Ovary (tissue), 7 donors: ENCODE measurements at regions not wholly inside any gene's neighbourhood (a gene's known extent, or its start where the extent isn't known, plus 50 kb on each side); places are given as distances from the start of the nearest gene placed in this dataset.

Source experiments
- DNase-seq, 5 donors: peaks; one replicate each; pipeline ENCODE4 v3.0.0-alpha.2; 2019 to 2020
- H3K27ac ChIP-seq, 2 donors: fragments of 200-600 bp; one replicate each; pipeline versions ENCODE4 v1.5.1 to v1.8.0; 2019 to 2022
- H3K27me3 ChIP-seq: fragments of 200-600 bp; one replicate; pipeline ENCODE4 v1.8.0; 2022
- H3K36me3 ChIP-seq: fragments of 200-600 bp; sonication (generic); one replicate; pipeline ENCODE4 v1.5.1; 2019
- H3K4me1 ChIP-seq: one replicate; pipeline ENCODE4 v1.8.1; 2013; ENCODE audit warnings: mild to moderate bottlenecking, moderate library complexity; ENCODE audit not compliant: insufficient read depth
- H3K4me3 ChIP-seq: fragments of 200-600 bp; sonication (generic); one replicate; pipeline ENCODE4 v1.5.1; 2017
- H3K9me3 ChIP-seq, 2 donors: fragments of 200-600 bp in 1 of 2; sonication (generic) in 1 of 2; one replicate each; pipeline versions ENCODE4 v1.5.1 to v1.8.1; 2013 to 2019; ENCODE audit warnings: mild to moderate bottlenecking in 1 of 2, moderate library complexity in 1 of 2
- EP300 ChIP-seq: sonication (generic); formaldehyde crosslinking; IDR thresholded peaks from one replicate; pipeline ENCODE4 v1.6.1; 2017; ENCODE audit warnings: antibody characterized with exemption
- POLR2A ChIP-seq: fragments of 450-650 bp; IDR thresholded peaks from one replicate; pipeline ENCODE4 v1.6.1; 2017; ENCODE audit warnings: antibody characterized with exemption, mild to moderate bottlenecking, moderate library complexity
- WGBS, 3 donors: extraction: QIAGEN DNeasy Blood & Tissue Kit in 1 of 3; methylation state at CpG; one replicate each; pipeline versions ENCODE4 v1.1.5 to v1.1.7; 2013 to 2017; 5-methylcytosine and 5-hydroxymethylcytosine counted together
- intact Hi-C, 4 donors: fragments of 100-400 bp; cut with DNase I; formaldehyde crosslinking; loops; one replicate each; pipeline versions ENCODE4 v1.11.0 to v1.15.1; 2022 to 2023
- TF ChIP-seq, protein P1 (sequence below), 3 donors: fragments of 450-650 bp in 2 of 3; fragments of 200-600 bp in 1 of 3; IDR thresholded peaks; one replicate each; pipeline versions ENCODE4 v1.5.1 to v1.8.0; 2016 to 2022; ENCODE audit warnings: antibody characterized with exemption in 3 of 3, mild to moderate bottlenecking in 1 of 3
- donor health status: DM: no; HTN: no; CAD: no; lungs with moderate emphysema.
- donor health status: DM: no; HTN: no; CAD: no.
- donor health status: Bipolar disorder and iron deficiency.
- donor health status: DM: no; HTN: no; CAD: no.
- donor health status: DM: yes; HTN: yes; CAD: no.

DNA sequence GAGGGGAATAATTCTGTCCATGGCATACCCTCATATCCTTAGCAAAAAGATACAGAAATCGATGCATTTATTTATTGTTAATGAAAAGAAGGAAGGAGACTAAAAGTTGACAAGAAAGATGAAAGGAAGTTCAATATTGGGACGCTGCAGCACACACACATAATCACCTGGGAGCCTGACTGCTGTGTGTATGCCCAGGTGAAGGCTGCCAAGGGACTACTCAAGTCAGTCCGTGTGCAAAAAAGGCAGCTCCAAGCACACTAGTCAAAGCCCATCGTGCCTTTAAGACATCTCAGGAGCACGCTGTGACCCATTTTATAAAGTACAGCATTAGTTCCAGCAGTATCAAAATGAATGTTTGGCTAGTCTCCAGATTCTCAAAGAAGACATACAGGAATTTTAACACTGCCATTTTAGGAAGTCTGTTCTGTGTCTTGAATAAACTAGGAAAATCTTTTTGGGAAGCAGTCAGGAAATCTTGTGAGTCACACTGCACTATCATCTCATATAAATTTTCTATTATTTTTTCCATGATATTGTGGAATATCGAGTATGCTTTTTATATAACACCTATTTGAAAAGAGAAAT lies 363.9 kb downstream of the GASK1B start:
- H3K36me3 ChIP-seq, result no peaks in the 10 kb centered on the region
- no peaks in the 10 kb centered on the region for H3K27me3 ChIP-seq
- DNase-seq, result no peak
- TF ChIP-seq POLR2A, result no peak
- TF ChIP-seq EP300, result no peak
- TF ChIP-seq, protein P1, sequence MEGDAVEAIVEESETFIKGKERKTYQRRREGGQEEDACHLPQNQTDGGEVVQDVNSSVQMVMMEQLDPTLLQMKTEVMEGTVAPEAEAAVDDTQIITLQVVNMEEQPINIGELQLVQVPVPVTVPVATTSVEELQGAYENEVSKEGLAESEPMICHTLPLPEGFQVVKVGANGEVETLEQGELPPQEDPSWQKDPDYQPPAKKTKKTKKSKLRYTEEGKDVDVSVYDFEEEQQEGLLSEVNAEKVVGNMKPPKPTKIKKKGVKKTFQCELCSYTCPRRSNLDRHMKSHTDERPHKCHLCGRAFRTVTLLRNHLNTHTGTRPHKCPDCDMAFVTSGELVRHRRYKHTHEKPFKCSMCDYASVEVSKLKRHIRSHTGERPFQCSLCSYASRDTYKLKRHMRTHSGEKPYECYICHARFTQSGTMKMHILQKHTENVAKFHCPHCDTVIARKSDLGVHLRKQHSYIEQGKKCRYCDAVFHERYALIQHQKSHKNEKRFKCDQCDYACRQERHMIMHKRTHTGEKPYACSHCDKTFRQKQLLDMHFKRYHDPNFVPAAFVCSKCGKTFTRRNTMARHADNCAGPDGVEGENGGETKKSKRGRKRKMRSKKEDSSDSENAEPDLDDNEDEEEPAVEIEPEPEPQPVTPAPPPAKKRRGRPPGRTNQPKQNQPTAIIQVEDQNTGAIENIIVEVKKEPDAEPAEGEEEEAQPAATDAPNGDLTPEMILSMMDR (IDR thresholded peaks at IDR 0.05), result no peak
- no peak overlapping the region for H3K4me3 ChIP-seq
- peaks cover 2% of the 10 kb centered on the region for H3K4me1 ChIP-seq
- no peaks in the 10 kb centered on the region for H3K9me3 ChIP-seq
- no peak overlapping the region for H3K27ac ChIP-seq
- intact Hi-C loops, result no loop called here
- WGBS, 3 donors, result 76 to 77% (median 76%) methylated on average over 6 of the region's 6 CpGs

DNA sequence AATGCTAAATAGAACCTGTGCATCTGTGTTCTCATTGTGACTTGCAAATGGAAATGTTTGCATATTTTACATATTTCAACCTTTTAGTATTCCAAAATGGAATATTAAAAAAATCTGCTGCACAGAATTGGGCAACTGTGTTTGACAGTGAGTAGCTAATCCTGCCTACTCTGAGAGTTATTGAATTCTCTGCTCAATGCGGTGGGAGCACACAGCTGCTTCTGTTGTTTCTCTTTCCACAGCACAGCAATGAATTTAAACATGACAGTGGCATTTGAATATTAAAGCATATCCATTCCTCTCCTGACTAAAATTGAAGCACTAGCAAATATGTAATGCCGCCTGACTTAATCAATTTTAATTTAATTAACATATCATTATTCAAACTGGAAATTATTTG lies 366.6 kb downstream of the GASK1B start:
- no peak for DNase-seq
- Histone ChIP-seq H3K4me3 (no peak overlapping the region), H3K9me3 (no peaks in the 10 kb centered on the region), H3K27me3 (no peaks in the 10 kb centered on the region), H3K27ac (no peak overlapping the region), H3K4me1 (peaks cover 2% of the 10 kb centered on the region), H3K36me3 (no peaks in the 10 kb centered on the region)
- TF ChIP-seq POLR2A, result no peak
- TF ChIP-seq, protein P1 (IDR thresholded peaks at IDR 0.05), result no peak
- no peak for TF ChIP-seq EP300
- intact Hi-C loops, result no loop called here
- 28 to 37% (median 33%) methylated on average over 2 of the region's 2 CpGs for WGBS, 3 donors

DNA sequence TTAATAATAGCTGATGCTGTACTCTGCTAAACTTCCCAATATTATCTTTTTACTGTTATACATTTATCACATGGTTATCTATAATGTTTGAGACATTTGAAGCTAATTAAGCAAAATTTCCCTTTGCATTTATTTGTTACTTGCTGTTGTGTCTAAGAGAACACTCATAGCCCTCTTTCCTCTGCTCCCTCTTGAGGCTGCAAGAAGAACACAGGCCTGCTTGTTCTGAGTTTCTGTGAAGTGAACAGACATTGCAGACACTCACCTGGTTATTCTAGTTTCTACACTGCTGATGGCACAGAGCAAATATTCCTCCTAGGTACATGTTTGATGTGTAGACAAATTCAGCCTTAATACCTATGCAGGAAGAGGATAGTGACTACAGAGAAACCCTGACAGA lies 367.8 kb downstream of the GASK1B start:
- intact Hi-C loops, result no loop called here
- Histone ChIP-seq H3K4me1 (peaks cover 2% of the 10 kb centered on the region), H3K36me3 (no peaks in the 10 kb centered on the region), H3K27ac (no peak overlapping the region), H3K4me3 (no peak overlapping the region), H3K27me3 (no peaks in the 10 kb centered on the region), H3K9me3 (no peaks in the 10 kb centered on the region)
- TF ChIP-seq POLR2A (no peak), EP300 (no peak)
- TF ChIP-seq, protein P1 (IDR thresholded peaks at IDR 0.05), result no peak
- no peak for DNase-seq

DNA sequence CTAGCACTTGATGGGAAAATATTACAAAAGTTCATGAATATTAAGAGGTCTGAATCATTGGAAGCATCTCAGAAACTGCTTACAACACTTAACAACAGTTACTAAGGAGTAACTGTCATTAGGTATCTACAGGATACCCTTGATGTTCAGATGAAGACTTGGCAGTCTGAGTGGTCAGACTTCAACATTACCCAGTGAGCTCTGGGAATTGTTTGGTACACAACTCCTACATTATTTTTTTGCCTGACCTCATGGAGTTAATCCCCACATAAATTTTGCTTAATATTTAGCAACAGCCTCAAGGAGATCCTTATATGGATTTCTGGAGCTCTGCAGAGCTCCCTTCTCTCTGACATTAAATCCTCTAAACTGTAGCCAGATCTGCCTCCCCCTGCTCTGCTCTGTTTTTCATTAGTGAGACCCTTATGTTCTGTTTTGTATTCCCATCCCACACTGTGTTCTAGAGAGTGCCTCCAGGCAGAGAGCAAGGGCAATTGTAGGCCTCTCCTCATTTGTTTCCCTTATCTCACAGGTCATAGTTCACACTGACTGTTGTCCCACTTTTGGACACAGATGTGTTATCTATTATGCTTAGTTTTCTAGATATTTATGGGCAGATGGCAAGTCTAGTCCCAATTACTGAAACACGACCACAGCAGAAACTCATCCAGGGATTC lies 368.8 kb downstream of the GASK1B start:
- DNase-seq, result no peak
- TF ChIP-seq, protein P1 (IDR thresholded peaks at IDR 0.05), result no peak
- TF ChIP-seq EP300 (no peak), POLR2A (no peak)
- intact Hi-C loops, result no loop called here
- no peaks in the 10 kb centered on the region for H3K9me3 ChIP-seq
- WGBS, 3 donors, result 16 to 33% (median 22%) methylated on average over 1 of the region's 1 CpG
- H3K4me3 ChIP-seq, result no peak overlapping the region
- H3K27me3 ChIP-seq, result no peaks in the 10 kb centered on the region
- H3K4me1 ChIP-seq, result peaks cover 2% of the 10 kb centered on the region
- H3K36me3 ChIP-seq, result no peaks in the 10 kb centered on the region
- H3K27ac ChIP-seq, result no peak overlapping the region
